ENCODE measurements at regions not wholly inside any gene's neighbourhood (a gene's known extent, or its start where the extent isn't known, plus 50 kb on each side); places are given as distances from the start of the nearest gene placed in this dataset.

GRCh38 chr4:144894573-144894972 is 203.4 kb downstream of the ANAPC10 start:
- Mint-ChIP-seq H3K36me3 (no peaks in the 10 kb centered on the region), H3K9me3 (peaks cover 14% of the 10 kb centered on the region), H3K4me1 (no peaks in the 10 kb centered on the region), H3K4me3 (no peak overlapping the region), H3K27me3 (ENCODE audit: low read depth) (no peaks in the 10 kb centered on the region), H3K27ac (no peak overlapping the region)
- CTCF ChIA-PET = no interaction called here
- no peak for DNase-seq (ENCODE audit: low spot score)
- POLR2A ChIA-PET = no interaction called here
- TF ChIP-seq MYBL2 (CRISPR knock-in tag; IDR thresholded peaks at IDR 0.05) = no peak
- no peak for TF ChIP-seq PRDM15 (CRISPR knock-in tag; IDR thresholded peaks at IDR 0.05)
- no peak for TF ChIP-seq AFF4 (CRISPR knock-in tag; IDR thresholded peaks at IDR 0.05; ENCODE audit: borderline replicate concordance)
- no peak for TF ChIP-seq ZNF532 (CRISPR knock-in tag; IDR thresholded peaks at IDR 0.05; ENCODE audit: borderline replicate concordance)
- TF ChIP-seq ZBTB21 (CRISPR knock-in tag; IDR thresholded peaks at IDR 0.05; ENCODE audit: borderline replicate concordance) = no peak
- no peak for TF ChIP-seq SP1 (CRISPR knock-in tag; conservative IDR thresholded peaks at IDR 0.05)
- no peak for TF ChIP-seq ZNF671 (CRISPR knock-in tag; IDR thresholded peaks at IDR 0.05)
- TF ChIP-seq E2F1 (CRISPR knock-in tag; IDR thresholded peaks at IDR 0.05) = no peak
- TF ChIP-seq ZNF396 (CRISPR knock-in tag; IDR thresholded peaks at IDR 0.05; ENCODE audit: borderline replicate concordance) = no peak
- TF ChIP-seq E2F4 (CRISPR knock-in tag; IDR thresholded peaks at IDR 0.05; ENCODE audit: borderline replicate concordance, low read depth) = no peak
- no peak for TF ChIP-seq MAX (CRISPR knock-in tag; IDR thresholded peaks at IDR 0.05)
- TF ChIP-seq NR3C1 (CRISPR knock-in tag; conservative IDR thresholded peaks at IDR 0.05; ENCODE audit: low read depth) = no peak
- no peak for TF ChIP-seq CTCF (IDR thresholded peaks at IDR 0.05)
- TF ChIP-seq PRRX2 (CRISPR knock-in tag; IDR thresholded peaks at IDR 0.05) = no peak
- no peak for TF ChIP-seq ZNF263 (CRISPR knock-in tag; IDR thresholded peaks at IDR 0.05; ENCODE audit: low read depth)
- no peak for TF ChIP-seq GRHL2 (CRISPR knock-in tag; IDR thresholded peaks at IDR 0.05; ENCODE audit: insufficient replicate concordance, severe bottlenecking)
- no peak for ATAC-seq

All from WTC11 (cell line).